MM.1S (cell line): ENCODE measurements at regions not wholly inside any gene's neighbourhood (a gene's known extent, or its start where the extent isn't known, plus 50 kb on each side); places are given as distances from the start of the nearest gene placed in this dataset.

Experiments
- CTCF ChIP-seq: fragments of 300-600 bp; sonication (generic); IDR thresholded peaks from 2 replicates; pipeline ENCODE4 v1.5.1; 2016; ENCODE audit warnings: antibody characterized with exemption, low read length, mixed read lengths
- EZH2 ChIP-seq: fragments of 300-600 bp; sonication (generic); optimal IDR thresholded peaks from 2 replicates; pipeline ENCODE3; 2017; ENCODE audit warnings: low read depth, mild to moderate bottlenecking, antibody characterized with exemption, low read length, mixed read lengths

GRCh38 chr5:3375586-3376311 lies 219.9 kb upstream of the IRX1 start:
- TF ChIP-seq CTCF: no peak
- no peak for TF ChIP-seq EZH2
